ENCODE measurements at regions not wholly inside any gene's neighbourhood (a gene's known extent, or its start where the extent isn't known, plus 50 kb on each side); places are given as distances from the start of the nearest gene placed in this dataset.

DNA sequence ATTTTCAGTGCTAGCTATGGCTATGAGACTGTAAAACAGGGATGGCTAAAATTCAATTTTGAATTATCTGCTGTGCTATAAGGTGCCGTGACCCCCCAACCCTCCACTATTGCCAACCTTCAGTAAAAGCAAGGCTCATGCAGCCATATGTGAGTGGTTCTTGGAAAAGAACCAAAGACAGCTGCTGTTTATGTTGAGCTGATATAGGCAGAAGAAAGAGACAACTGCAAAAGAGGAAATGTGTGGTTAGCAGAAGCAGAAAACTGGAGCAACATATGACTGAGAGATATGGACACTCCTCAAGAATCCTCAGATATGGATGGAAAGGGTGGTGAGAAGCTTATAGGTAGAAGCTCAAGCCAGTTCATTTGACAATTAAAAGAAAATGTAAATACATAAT lies 200.3 kb downstream of the TLE1 start:
- TF ChIP-seq EZH2 (IDR thresholded peaks at IDR 0.05; ENCODE audit: low read depth, low read length, severe bottlenecking) (no peak), RNF2 (IDR thresholded peaks at IDR 0.05; ENCODE audit: borderline replicate concordance, low read depth, low read length, missing control alignments, poor library complexity, severe bottlenecking) (no peak), TAF1 (IDR thresholded peaks at IDR 0.05; ENCODE audit: low read depth, low read length) (no peak), YY1 (IDR thresholded peaks at IDR 0.05; ENCODE audit: low read depth, low read length) (no peak)
- TF ChIP-seq, protein P1, sequence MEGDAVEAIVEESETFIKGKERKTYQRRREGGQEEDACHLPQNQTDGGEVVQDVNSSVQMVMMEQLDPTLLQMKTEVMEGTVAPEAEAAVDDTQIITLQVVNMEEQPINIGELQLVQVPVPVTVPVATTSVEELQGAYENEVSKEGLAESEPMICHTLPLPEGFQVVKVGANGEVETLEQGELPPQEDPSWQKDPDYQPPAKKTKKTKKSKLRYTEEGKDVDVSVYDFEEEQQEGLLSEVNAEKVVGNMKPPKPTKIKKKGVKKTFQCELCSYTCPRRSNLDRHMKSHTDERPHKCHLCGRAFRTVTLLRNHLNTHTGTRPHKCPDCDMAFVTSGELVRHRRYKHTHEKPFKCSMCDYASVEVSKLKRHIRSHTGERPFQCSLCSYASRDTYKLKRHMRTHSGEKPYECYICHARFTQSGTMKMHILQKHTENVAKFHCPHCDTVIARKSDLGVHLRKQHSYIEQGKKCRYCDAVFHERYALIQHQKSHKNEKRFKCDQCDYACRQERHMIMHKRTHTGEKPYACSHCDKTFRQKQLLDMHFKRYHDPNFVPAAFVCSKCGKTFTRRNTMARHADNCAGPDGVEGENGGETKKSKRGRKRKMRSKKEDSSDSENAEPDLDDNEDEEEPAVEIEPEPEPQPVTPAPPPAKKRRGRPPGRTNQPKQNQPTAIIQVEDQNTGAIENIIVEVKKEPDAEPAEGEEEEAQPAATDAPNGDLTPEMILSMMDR (IDR thresholded peaks at IDR 0.05; ENCODE audit: control extremely low read depth in 1 of 3, insufficient read depth in 1 of 3, low read depth in 1 of 3, low read length in 3 of 3), result no peak
